Fibroblast of villous mesenchyme (primary cell): ENCODE measurements at regions not wholly inside any gene's neighbourhood (a gene's known extent, or its start where the extent isn't known, plus 50 kb on each side); places are given as distances from the start of the nearest gene placed in this dataset.

Experiments
- DNase-seq: peaks from one replicate; pipeline ENCODE4 v3.0.0-alpha.2; 2010; ENCODE audit warnings: low read depth
- H3K4me3 ChIP-seq: 2 replicates; pipeline ENCODE4 v1.5.1; 2011; ENCODE audit warnings: low read depth, mild to moderate bottlenecking, low read length
- TF ChIP-seq, protein P1 (sequence below): IDR thresholded peaks from 2 replicates; pipeline ENCODE4 v1.5.1; 2012; ENCODE audit warnings: low read depth, mild to moderate bottlenecking, low read length; ENCODE audit not compliant: insufficient read depth

GRCh38 chr2:9156483-9156882 lies 50.1 kb upstream of the ASAP2 start:
- TF ChIP-seq, protein P1, sequence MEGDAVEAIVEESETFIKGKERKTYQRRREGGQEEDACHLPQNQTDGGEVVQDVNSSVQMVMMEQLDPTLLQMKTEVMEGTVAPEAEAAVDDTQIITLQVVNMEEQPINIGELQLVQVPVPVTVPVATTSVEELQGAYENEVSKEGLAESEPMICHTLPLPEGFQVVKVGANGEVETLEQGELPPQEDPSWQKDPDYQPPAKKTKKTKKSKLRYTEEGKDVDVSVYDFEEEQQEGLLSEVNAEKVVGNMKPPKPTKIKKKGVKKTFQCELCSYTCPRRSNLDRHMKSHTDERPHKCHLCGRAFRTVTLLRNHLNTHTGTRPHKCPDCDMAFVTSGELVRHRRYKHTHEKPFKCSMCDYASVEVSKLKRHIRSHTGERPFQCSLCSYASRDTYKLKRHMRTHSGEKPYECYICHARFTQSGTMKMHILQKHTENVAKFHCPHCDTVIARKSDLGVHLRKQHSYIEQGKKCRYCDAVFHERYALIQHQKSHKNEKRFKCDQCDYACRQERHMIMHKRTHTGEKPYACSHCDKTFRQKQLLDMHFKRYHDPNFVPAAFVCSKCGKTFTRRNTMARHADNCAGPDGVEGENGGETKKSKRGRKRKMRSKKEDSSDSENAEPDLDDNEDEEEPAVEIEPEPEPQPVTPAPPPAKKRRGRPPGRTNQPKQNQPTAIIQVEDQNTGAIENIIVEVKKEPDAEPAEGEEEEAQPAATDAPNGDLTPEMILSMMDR: no peak
- DNase-seq: no peak
- H3K4me3 ChIP-seq: no peak overlapping the region

- TF ChIP-seq, protein P1: no peak
These were observed 52.6 kb upstream of the ASAP2 start for GRCh38 chr2:9154061-9154460.

GRCh38 chr2:9153643-9153980 lies 53.0 kb upstream of the ASAP2 start:
- TF ChIP-seq, protein P1: no peak
- H3K4me3 ChIP-seq: no peak overlapping the region
- DNase-seq: no peak

More at GRCh38 chr2:9154061-9154460, 52.6 kb upstream of the ASAP2 start:
- H3K4me3 ChIP-seq: no peak overlapping the region
- no peak for DNase-seq

DNA sequence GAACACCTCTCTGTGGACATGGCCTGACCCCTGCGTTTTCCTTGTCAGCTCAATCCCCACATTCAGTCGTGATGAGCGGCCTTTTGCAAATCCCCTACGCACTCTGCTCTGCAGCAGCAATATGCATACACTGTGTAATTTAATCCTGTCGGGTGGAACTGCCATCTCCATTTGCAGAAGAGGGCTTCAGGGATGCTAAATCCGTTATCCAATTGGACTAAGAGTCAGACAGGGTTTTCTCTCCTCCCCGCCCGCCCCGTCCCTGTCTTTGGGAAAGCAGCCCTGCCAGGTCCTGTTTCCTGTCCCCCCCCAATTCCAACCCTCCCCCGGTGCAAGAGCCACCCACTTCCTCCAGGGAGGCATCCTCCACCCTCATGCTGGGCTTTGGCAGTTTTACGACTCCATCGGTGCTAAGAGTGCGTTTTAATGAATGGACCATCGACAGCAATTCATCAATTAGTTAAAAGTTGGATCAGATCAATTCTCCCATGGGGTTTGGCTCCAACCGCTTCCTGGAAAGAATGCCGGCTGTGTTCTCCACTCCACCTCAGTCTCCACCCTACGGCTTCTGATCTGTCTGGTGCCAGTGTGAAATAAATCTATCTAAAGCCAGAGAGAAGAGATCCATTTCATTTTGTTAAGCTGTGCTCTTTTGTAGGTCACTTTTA lies 53.5 kb upstream of the ASAP2 start:
- TF ChIP-seq, protein P1: no peak
- H3K4me3 ChIP-seq: no peak overlapping the region
- DNase-seq: peak; percentile 49

GRCh38 chr2:9150906-9151305 lies 55.7 kb upstream of the ASAP2 start:
- no peak for DNase-seq
- TF ChIP-seq, protein P1: no peak
- no peak overlapping the region for H3K4me3 ChIP-seq

DNA sequence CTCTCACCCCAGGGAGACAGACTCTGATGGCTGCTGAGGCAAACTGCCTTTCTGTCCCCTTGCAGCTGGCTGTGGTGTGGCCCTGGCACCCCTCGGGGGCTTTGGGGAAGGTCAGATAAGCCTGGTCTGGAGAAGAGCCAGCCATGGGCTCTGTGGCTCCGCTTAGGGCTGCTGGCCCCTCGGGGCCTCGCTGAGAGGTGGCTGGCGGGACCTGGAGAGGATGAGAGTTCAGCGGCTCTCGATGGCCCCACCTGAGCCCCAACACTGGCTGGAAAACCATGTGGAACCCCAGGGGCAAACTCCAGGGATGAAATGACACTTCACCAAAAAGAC lies 56.1 kb upstream of the ASAP2 start:
- TF ChIP-seq, protein P1: no peak
- H3K4me3 ChIP-seq: no peak overlapping the region
- no peak for DNase-seq
